Mesodermal cell (in vitro differentiated cells): ENCODE measurements at regions not wholly inside any gene's neighbourhood (a gene's known extent, or its start where the extent isn't known, plus 50 kb on each side); places are given as distances from the start of the nearest gene placed in this dataset.

ENCODE experiments used
- H3K27ac ChIP-seq: 2 replicates; pipeline ENCODE4 v1.7.0; 2013; ENCODE audit warnings: mild to moderate bottlenecking, low read depth, low read length, moderate library complexity; ENCODE audit not compliant: severe bottlenecking
- H3K36me3 ChIP-seq: 2 replicates; pipeline ENCODE4 v1.7.1; 2013; ENCODE audit warnings: mild to moderate bottlenecking, low read length, moderate library complexity; ENCODE audit not compliant: control insufficient read depth, insufficient read depth
- H3K4me1 ChIP-seq: one replicate; pipeline ENCODE4 v1.7.1; 2013; ENCODE audit warnings: mild to moderate bottlenecking, low read length; ENCODE audit not compliant: insufficient read depth, control insufficient read depth, poor library complexity, severe bottlenecking
- H3K4me3 ChIP-seq: 2 replicates; pipeline ENCODE4 v1.7.0; 2013; ENCODE audit warnings: low read length, control low read depth, mild to moderate bottlenecking; ENCODE audit not compliant: insufficient read depth, poor library complexity, severe bottlenecking; ENCODE audit errors: extremely low read depth
- H3K9me3 ChIP-seq: 2 replicates; pipeline ENCODE4 v1.7.1; 2013; ENCODE audit warnings: mild to moderate bottlenecking, low read length, moderate library complexity; ENCODE audit not compliant: control insufficient read depth
- WGBS, 2 experiments: methylation state at CpG; one replicate each; pipeline ENCODE4 v1.1.5; 2013; ENCODE audit warnings: missing lambda C conversion rate in 2 of 2; ENCODE audit not compliant: insufficient coverage in 2 of 2; 5-methylcytosine and 5-hydroxymethylcytosine counted together

GRCh38 chr2:117179405-117179804 is 635.1 kb upstream of the DDX18 start:
- 100% methylated on average over 1 of the region's 3 CpGs; no CpG with 5 or more reads in 1 of the 2 experiments for WGBS, 2 experiments
- Histone ChIP-seq H3K36me3 (no peaks in the 10 kb centered on the region), H3K9me3 (no peaks in the 10 kb centered on the region), H3K4me1 (no peaks in the 10 kb centered on the region), H3K4me3 (no peak overlapping the region), H3K27ac (no peak overlapping the region)

- Histone ChIP-seq H3K9me3 (no peaks in the 10 kb centered on the region), H3K4me1 (no peaks in the 10 kb centered on the region), H3K4me3 (no peak overlapping the region), H3K27ac (no peak overlapping the region), H3K36me3 (no peaks in the 10 kb centered on the region)
- WGBS, 2 experiments = 86 to 95% methylated on average over 3 of the region's 6 CpGs
Observed at GRCh38 chr2:117190856-117191559, 623.5 kb upstream of the DDX18 start.

- H3K27ac ChIP-seq = no peak overlapping the region
- no peaks in the 10 kb centered on the region for H3K4me1 ChIP-seq
- H3K36me3 ChIP-seq = no peaks in the 10 kb centered on the region
- H3K9me3 ChIP-seq = no peaks in the 10 kb centered on the region
- no peak overlapping the region for H3K4me3 ChIP-seq
- 100% methylated on average over 3 of the region's 4 CpGs; no CpG with 5 or more reads in 1 of the 2 experiments for WGBS, 2 experiments
Observed at GRCh38 chr2:117195381-117195780, 619.1 kb upstream of the DDX18 start.

GRCh38 chr2:117199511-117199910 is 615.0 kb upstream of the DDX18 start:
- no peak overlapping the region for H3K4me3 ChIP-seq
- H3K36me3 ChIP-seq = no peaks in the 10 kb centered on the region
- H3K27ac ChIP-seq = no peak overlapping the region
- no peaks in the 10 kb centered on the region for H3K9me3 ChIP-seq
- WGBS, 2 experiments = 100% methylated on average over 1 to 2 of the region's 4 CpGs
- H3K4me1 ChIP-seq = no peaks in the 10 kb centered on the region

- H3K36me3 ChIP-seq = no peaks in the 10 kb centered on the region
Observed at GRCh38 chr2:117212562-117212961, 601.9 kb upstream of the DDX18 start.

GRCh38 chr2:117217145-117217544 is 597.3 kb upstream of the DDX18 start:
- H3K4me1 ChIP-seq = no peaks in the 10 kb centered on the region
- no peaks in the 10 kb centered on the region for H3K9me3 ChIP-seq
- H3K36me3 ChIP-seq = no peaks in the 10 kb centered on the region
- WGBS, 2 experiments = 95 to 97% methylated on average over 8 to 10 of the region's 16 CpGs
- no peak overlapping the region for H3K27ac ChIP-seq
- H3K4me3 ChIP-seq = no peak overlapping the region

More at GRCh38 chr2:117212562-117212961, 601.9 kb upstream of the DDX18 start:
- H3K9me3 ChIP-seq = no peaks in the 10 kb centered on the region
- no peak overlapping the region for H3K27ac ChIP-seq
- 79 to 90% methylated on average over 1 to 2 of the region's 2 CpGs for WGBS, 2 experiments
- no peak overlapping the region for H3K4me3 ChIP-seq
- H3K4me1 ChIP-seq = no peaks in the 10 kb centered on the region

GRCh38 chr2:117222809-117223208 is 591.7 kb upstream of the DDX18 start:
- no peak overlapping the region for H3K27ac ChIP-seq
- no peak overlapping the region for H3K4me3 ChIP-seq
- no peaks in the 10 kb centered on the region for H3K9me3 ChIP-seq
- H3K4me1 ChIP-seq = no peaks in the 10 kb centered on the region
- WGBS, 2 experiments = 100% methylated on average over 1 of the region's 1 CpG; no CpG with 5 or more reads in 1 of the 2 experiments
- no peaks in the 10 kb centered on the region for H3K36me3 ChIP-seq

GRCh38 chr2:117232305-117232704 is 582.2 kb upstream of the DDX18 start:
- Histone ChIP-seq H3K4me1 (no peaks in the 10 kb centered on the region), H3K36me3 (no peaks in the 10 kb centered on the region), H3K4me3 (no peak overlapping the region), H3K9me3 (no peaks in the 10 kb centered on the region), H3K27ac (no peak overlapping the region)
- WGBS, 2 experiments = 100% methylated on average over 1 of the region's 2 CpGs; no CpG with 5 or more reads in 1 of the 2 experiments

GRCh38 chr2:117257362-117257761 is 557.1 kb upstream of the DDX18 start:
- Histone ChIP-seq H3K27ac (no peak overlapping the region), H3K4me1 (no peaks in the 10 kb centered on the region), H3K4me3 (no peak overlapping the region), H3K36me3 (no peaks in the 10 kb centered on the region), H3K9me3 (no peaks in the 10 kb centered on the region)
- WGBS, 2 experiments = 50 to 85% methylated on average over 2 of the region's 6 CpGs

GRCh38 chr2:117269574-117269973 is 544.9 kb upstream of the DDX18 start:
- Histone ChIP-seq H3K4me3 (no peak overlapping the region), H3K9me3 (no peaks in the 10 kb centered on the region), H3K36me3 (no peaks in the 10 kb centered on the region), H3K27ac (peak overlapping the region; percentile 37), H3K4me1 (no peaks in the 10 kb centered on the region)
- 100% methylated on average over 1 of the region's 1 CpG; no CpG with 5 or more reads in 1 of the 2 experiments for WGBS, 2 experiments

GRCh38 chr2:117271631-117272030 is 542.9 kb upstream of the DDX18 start:
- no peaks in the 10 kb centered on the region for H3K9me3 ChIP-seq
- no CpG with 5 or more reads among the region's 1 CpG for WGBS, 2 experiments
- H3K36me3 ChIP-seq = no peaks in the 10 kb centered on the region
- no peak overlapping the region for H3K27ac ChIP-seq
- H3K4me1 ChIP-seq = no peaks in the 10 kb centered on the region
- H3K4me3 ChIP-seq = no peak overlapping the region
